GM12878 (cell line): ENCODE measurements at regions not wholly inside any gene's neighbourhood (a gene's known extent, or its start where the extent isn't known, plus 50 kb on each side); places are given as distances from the start of the nearest gene placed in this dataset.
A peak's percentile ranks its signal among the peaks of the same experiment; 100 is the strongest.

Source experiments
- CEBPZ ChIP-seq: fragments of 150-350 bp; IDR thresholded peaks from 2 replicates; pipeline ENCODE4 v1.6.1; 2016; ENCODE audit warnings: low read depth, low read length
- CHD4 ChIP-seq: fragments of 200-600 bp; sonication (generic); IDR thresholded peaks from 2 replicates; pipeline ENCODE4 v1.6.1; 2016; ENCODE audit warnings: mild to moderate bottlenecking
- CTCF ChIP-seq, 3 experiments: IDR thresholded peaks in 2 of 3; conservative IDR thresholded peaks in 1 of 3; 2 replicates each; pipeline ENCODE4 v1.5.1; 2011; ENCODE audit warnings: low read depth in 3 of 3, low read length in 3 of 3, mild to moderate bottlenecking in 3 of 3, control low read depth in 2 of 3, moderate library complexity in 2 of 3, inconsistent platforms in 1 of 3, mixed read lengths in 1 of 3; ENCODE audit not compliant: control insufficient read depth in 2 of 3, insufficient read depth in 1 of 3; ENCODE audit errors: extremely low read depth in 1 of 3
- EZH2 ChIP-seq: IDR thresholded peaks from 2 replicates; pipeline ENCODE4 v1.6.1; 2012; ENCODE audit warnings: low read depth, mild to moderate bottlenecking, control low read depth, inconsistent platforms, low read length, borderline replicate concordance; ENCODE audit not compliant: control insufficient read depth
- HDAC6 ChIP-seq: fragments of 200-600 bp; sonication (generic); IDR thresholded peaks from one replicate; pipeline ENCODE4 v1.8.0; 2017; ENCODE audit warnings: antibody characterized with exemption; ENCODE audit not compliant: unreplicated experiment
- MTA2 ChIP-seq: fragments of 450-650 bp; IDR thresholded peaks from 2 replicates; pipeline ENCODE4 v1.6.1; 2016; ENCODE audit warnings: low read depth, mild to moderate bottlenecking, moderate library complexity
- NFYA ChIP-seq: IDR thresholded peaks from 2 replicates; pipeline ENCODE4 v1.6.1; 2011; ENCODE audit warnings: low read depth, mild to moderate bottlenecking, low read length, improper control_type of control experiment, borderline replicate concordance
- NRF1 ChIP-seq: conservative IDR thresholded peaks from 2 replicates; pipeline ENCODE4 v1.6.1; 2011; ENCODE audit warnings: mild to moderate bottlenecking, low read depth, low read length, improper control_type of control experiment
- POU2F2 ChIP-seq: IDR thresholded peaks from 3 replicates; pipeline ENCODE4 v1.6.1; 2011; ENCODE audit warnings: low read depth, mild to moderate bottlenecking, low read length, borderline replicate concordance
- SP1 ChIP-seq: IDR thresholded peaks from one replicate; pipeline ENCODE4 v1.6.1; 2011; ENCODE audit warnings: low read depth, low read length
- SUPT20H ChIP-seq: IDR thresholded peaks from 2 replicates; pipeline ENCODE4 v1.6.1; 2011; ENCODE audit warnings: low read depth, mild to moderate bottlenecking, low read length, moderate library complexity, borderline replicate concordance; ENCODE audit not compliant: control insufficient read depth
- SUZ12 ChIP-seq: fragments of 200-600 bp; sonication (generic); IDR thresholded peaks from one replicate; pipeline ENCODE4 v1.6.1; 2018; ENCODE audit warnings: antibody characterized with exemption, mild to moderate bottlenecking; ENCODE audit not compliant: unreplicated experiment
- ZBED1 ChIP-seq: IDR thresholded peaks from 2 replicates; pipeline ENCODE4 v1.6.1; 2016; ENCODE audit warnings: borderline replicate concordance
- TF ChIP-seq, protein P1 (sequence below): fragments of 450-650 bp; IDR thresholded peaks from 2 replicates; pipeline ENCODE4 v1.6.1; 2018; ENCODE audit warnings: borderline replicate concordance, mild to moderate bottlenecking; ENCODE audit not compliant: partially characterized antibody
- TF ChIP-seq, protein P2 (sequence below): IDR thresholded peaks from 2 replicates; pipeline ENCODE4 v1.6.1; 2011; ENCODE audit warnings: low read depth, mild to moderate bottlenecking, low read length, moderate library complexity, borderline replicate concordance; ENCODE audit errors: extremely low read depth
- TF ChIP-seq, protein P3 (sequence below): fragments of 450-650 bp; IDR thresholded peaks from 2 replicates; pipeline ENCODE4 v1.6.1; 2017; ENCODE audit warnings: mild to moderate bottlenecking, low read depth, inconsistent platforms; ENCODE audit not compliant: poor library complexity, severe bottlenecking
- TF ChIP-seq, protein P4 (sequence below): IDR thresholded peaks from 2 replicates; pipeline ENCODE4 v1.6.1; 2011; ENCODE audit warnings: borderline replicate concordance, low read depth, mild to moderate bottlenecking, moderate library complexity, low read length; ENCODE audit not compliant: insufficient read depth, poor library complexity, severe bottlenecking

GRCh38 chr22:22720201-22720723, 75.8 kb downstream of the GGTLC2 start (continued):
- TF ChIP-seq, protein P1, sequence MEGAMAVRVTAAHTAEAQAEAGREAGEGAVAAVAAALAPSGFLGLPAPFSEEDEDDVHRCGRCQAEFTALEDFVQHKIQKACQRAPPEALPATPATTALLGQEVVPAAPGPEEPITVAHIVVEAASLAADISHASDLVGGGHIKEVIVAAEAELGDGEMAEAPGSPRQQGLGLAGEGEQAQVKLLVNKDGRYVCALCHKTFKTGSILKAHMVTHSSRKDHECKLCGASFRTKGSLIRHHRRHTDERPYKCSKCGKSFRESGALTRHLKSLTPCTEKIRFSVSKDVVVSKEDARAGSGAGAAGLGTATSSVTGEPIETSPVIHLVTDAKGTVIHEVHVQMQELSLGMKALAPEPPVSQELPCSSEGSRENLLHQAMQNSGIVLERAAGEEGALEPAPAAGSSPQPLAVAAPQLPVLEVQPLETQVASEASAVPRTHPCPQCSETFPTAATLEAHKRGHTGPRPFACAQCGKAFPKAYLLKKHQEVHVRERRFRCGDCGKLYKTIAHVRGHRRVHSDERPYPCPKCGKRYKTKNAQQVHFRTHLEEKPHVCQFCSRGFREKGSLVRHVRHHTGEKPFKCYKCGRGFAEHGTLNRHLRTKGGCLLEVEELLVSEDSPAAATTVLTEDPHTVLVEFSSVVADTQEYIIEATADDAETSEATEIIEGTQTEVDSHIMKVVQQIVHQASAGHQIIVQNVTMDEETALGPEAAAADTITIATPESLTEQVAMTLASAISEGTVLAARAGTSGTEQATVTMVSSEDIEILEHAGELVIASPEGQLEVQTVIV, result no peak
- no peak for TF ChIP-seq CEBPZ
- no peak for TF ChIP-seq HDAC6
- TF ChIP-seq, protein P2, sequence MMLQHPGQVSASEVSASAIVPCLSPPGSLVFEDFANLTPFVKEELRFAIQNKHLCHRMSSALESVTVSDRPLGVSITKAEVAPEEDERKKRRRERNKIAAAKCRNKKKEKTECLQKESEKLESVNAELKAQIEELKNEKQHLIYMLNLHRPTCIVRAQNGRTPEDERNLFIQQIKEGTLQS, result no peak
- no peak for TF ChIP-seq CHD4
- TF ChIP-seq, protein P3, sequence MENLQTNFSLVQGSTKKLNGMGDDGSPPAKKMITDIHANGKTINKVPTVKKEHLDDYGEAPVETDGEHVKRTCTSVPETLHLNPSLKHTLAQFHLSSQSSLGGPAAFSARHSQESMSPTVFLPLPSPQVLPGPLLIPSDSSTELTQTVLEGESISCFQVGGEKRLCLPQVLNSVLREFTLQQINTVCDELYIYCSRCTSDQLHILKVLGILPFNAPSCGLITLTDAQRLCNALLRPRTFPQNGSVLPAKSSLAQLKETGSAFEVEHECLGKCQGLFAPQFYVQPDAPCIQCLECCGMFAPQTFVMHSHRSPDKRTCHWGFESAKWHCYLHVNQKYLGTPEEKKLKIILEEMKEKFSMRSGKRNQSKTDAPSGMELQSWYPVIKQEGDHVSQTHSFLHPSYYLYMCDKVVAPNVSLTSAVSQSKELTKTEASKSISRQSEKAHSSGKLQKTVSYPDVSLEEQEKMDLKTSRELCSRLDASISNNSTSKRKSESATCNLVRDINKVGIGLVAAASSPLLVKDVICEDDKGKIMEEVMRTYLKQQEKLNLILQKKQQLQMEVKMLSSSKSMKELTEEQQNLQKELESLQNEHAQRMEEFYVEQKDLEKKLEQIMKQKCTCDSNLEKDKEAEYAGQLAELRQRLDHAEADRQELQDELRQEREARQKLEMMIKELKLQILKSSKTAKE, result no peak
- TF ChIP-seq CTCF (IDR thresholded peaks at IDR 0.05 in 2 of 3, conservative IDR thresholded peaks at IDR 0.05 in 1 of 3; ENCODE audit: control insufficient read depth in 2 of 3, extremely low read depth in 1 of 3, insufficient read depth in 1 of 3, low read depth in 3 of 3, low read length in 3 of 3), result peak; percentile 39 to 48 (median 46); a peak in 5 of 6 replicates
- TF ChIP-seq SUZ12, result no peak
- no peak for TF ChIP-seq NFYA
- no peak for TF ChIP-seq SP1
- no peak for TF ChIP-seq EZH2
- no peak for TF ChIP-seq ZBED1
- TF ChIP-seq, protein P4, sequence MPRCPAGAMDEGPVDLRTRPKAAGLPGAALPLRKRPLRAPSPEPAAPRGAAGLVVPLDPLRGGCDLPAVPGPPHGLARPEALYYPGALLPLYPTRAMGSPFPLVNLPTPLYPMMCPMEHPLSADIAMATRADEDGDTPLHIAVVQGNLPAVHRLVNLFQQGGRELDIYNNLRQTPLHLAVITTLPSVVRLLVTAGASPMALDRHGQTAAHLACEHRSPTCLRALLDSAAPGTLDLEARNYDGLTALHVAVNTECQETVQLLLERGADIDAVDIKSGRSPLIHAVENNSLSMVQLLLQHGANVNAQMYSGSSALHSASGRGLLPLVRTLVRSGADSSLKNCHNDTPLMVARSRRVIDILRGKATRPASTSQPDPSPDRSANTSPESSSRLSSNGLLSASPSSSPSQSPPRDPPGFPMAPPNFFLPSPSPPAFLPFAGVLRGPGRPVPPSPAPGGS, result no peak
- TF ChIP-seq MTA2, result no peak
- TF ChIP-seq SUPT20H, result no peak
- TF ChIP-seq POU2F2, result peak; percentile 76; the same call in 1 of the 3 replicates
- TF ChIP-seq NRF1, result no peak
